ENCODE measurements at regions not wholly inside any gene's neighbourhood (a gene's known extent, or its start where the extent isn't known, plus 50 kb on each side); places are given as distances from the start of the nearest gene placed in this dataset.

- Histone ChIP-seq H2AFZ (ENCODE audit: low read depth, low read length, poor library complexity, severe bottlenecking) (no peak overlapping the region), H3K27ac (ENCODE audit: low read depth, low read length) (no peak overlapping the region), H3K36me3 (ENCODE audit: control insufficient read depth in 1 of 2, insufficient read depth in 2 of 2, low read length in 2 of 2) (no peaks in the 10 kb centered on the region), H3K79me2 (ENCODE audit: insufficient read depth, low read length) (no peaks in the 10 kb centered on the region), H3K27me3 (ENCODE audit: insufficient read depth, low read length) (no peaks in the 10 kb centered on the region), H3K9ac (ENCODE audit: low read length) (no peak overlapping the region), H3K9me2 (ENCODE audit: insufficient read depth) (no peaks in the 10 kb centered on the region), H3K4me3 (replicated peaks in 1 of 2; ENCODE audit: low read depth in 1 of 2, low read length in 2 of 2) (no peak overlapping the region), H3K4me1 (ENCODE audit: control insufficient read depth in 1 of 2, insufficient read depth in 2 of 2, low read length in 2 of 2) (0 out of 4 replicates have a peak, but pooled peaks cover 0 to 4% of the 10 kb centered on the region in 2 experiments), H4K20me1 (ENCODE audit: insufficient read depth) (no peaks in the 10 kb centered on the region), H3K4me2 (ENCODE audit: low read length) (no peak overlapping the region; the same call in 1 of the 2 replicates), H3K9me3 (ENCODE audit: control insufficient read depth in 1 of 2, insufficient read depth in 1 of 2, low read depth in 1 of 2, low read length in 2 of 2) (no peaks in the 10 kb centered on the region)
- no TSS peak for BruUV-seq (replicated peaks)
- ChIA-PET RAD21 (ENCODE audit: low non-redundant PET in 1 of 2, low total read pairs in 2 of 2, uncharacterized antibody in 2 of 2, unreplicated experiment in 2 of 2) (no interaction called here), CTCF (no interaction called here), POLR2A (no interaction called here)
- intact Hi-C loops (cut with micrococcal nuclease), result no loop called here
- ATAC-seq (no peak), DNase-seq (ENCODE audit: low read depth, low spot score) (no peak)
- TF ChIP-seq EZH2phosphoT487 (IDR thresholded peaks at IDR 0.05; ENCODE audit: borderline replicate concordance) (no peak), SRF (IDR thresholded peaks at IDR 0.05; ENCODE audit: low read depth) (no peak), EZH2 (IDR thresholded peaks at IDR 0.05) (no peak), POLR2A (IDR thresholded peaks at IDR 0.05; ENCODE audit: borderline replicate concordance, extremely low read depth, insufficient read depth, insufficient read length) (no peak)
These were observed 107.0 kb downstream of the CT47B1 start for GRCh38 chrX:120768681-120769080.

- DNase-seq (ENCODE audit: low read depth, low spot score) (no peak), ATAC-seq (no peak)
- RAD21 ChIA-PET (ENCODE audit: low non-redundant PET in 1 of 2, low total read pairs in 2 of 2, uncharacterized antibody in 2 of 2, unreplicated experiment in 2 of 2), result no interaction called here
- H4K20me1 ChIP-seq (ENCODE audit: insufficient read depth), result no peaks in the 10 kb centered on the region
- no peak overlapping the region for H3K4me2 ChIP-seq (ENCODE audit: low read length)
- BruUV-seq (replicated peaks), result no TSS peak
- no peak overlapping the region for H2AFZ ChIP-seq (ENCODE audit: low read depth, low read length, poor library complexity, severe bottlenecking)
- no peaks in the 10 kb centered on the region for H3K79me2 ChIP-seq (ENCODE audit: insufficient read depth, low read length)
- H3K27me3 ChIP-seq (ENCODE audit: insufficient read depth, low read length), result no peaks in the 10 kb centered on the region
- POLR2A ChIA-PET, result no interaction called here
- H3K9ac ChIP-seq (ENCODE audit: low read length), result no peak overlapping the region
- intact Hi-C loops (cut with micrococcal nuclease), result no loop called here
- no peaks in the 10 kb centered on the region for H3K9me2 ChIP-seq (ENCODE audit: insufficient read depth)
- no peak overlapping the region for H3K27ac ChIP-seq (ENCODE audit: low read depth, low read length)
- CTCF ChIA-PET, result no interaction called here
- H3K4me1 ChIP-seq (ENCODE audit: control insufficient read depth in 1 of 2, insufficient read depth in 2 of 2, low read length in 2 of 2), result 0 out of 4 replicates have a peak, but pooled peaks cover 0 to 4% of the 10 kb centered on the region in 2 experiments
- H3K36me3 ChIP-seq (ENCODE audit: control insufficient read depth in 1 of 2, insufficient read depth in 2 of 2, low read length in 2 of 2), result no peaks in the 10 kb centered on the region
- no peaks in the 10 kb centered on the region for H3K9me3 ChIP-seq (ENCODE audit: control insufficient read depth in 1 of 2, insufficient read depth in 1 of 2, low read depth in 1 of 2, low read length in 2 of 2)
- H3K4me3 ChIP-seq (replicated peaks in 1 of 2; ENCODE audit: low read depth in 1 of 2, low read length in 2 of 2), result no peak overlapping the region
- no peak for TF ChIP-seq POLR2A (IDR thresholded peaks at IDR 0.05; ENCODE audit: borderline replicate concordance, extremely low read depth, insufficient read depth, insufficient read length)
- no peak for TF ChIP-seq JUND (IDR thresholded peaks at IDR 0.05)
- TF ChIP-seq FOSL1 (IDR thresholded peaks at IDR 0.05; ENCODE audit: low read depth), result no peak
- no peak for TF ChIP-seq YY1 (IDR thresholded peaks at IDR 0.05; ENCODE audit: extremely low read depth, insufficient replicate concordance, low read depth, low read length)
- TF ChIP-seq, protein P1, sequence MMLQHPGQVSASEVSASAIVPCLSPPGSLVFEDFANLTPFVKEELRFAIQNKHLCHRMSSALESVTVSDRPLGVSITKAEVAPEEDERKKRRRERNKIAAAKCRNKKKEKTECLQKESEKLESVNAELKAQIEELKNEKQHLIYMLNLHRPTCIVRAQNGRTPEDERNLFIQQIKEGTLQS (IDR thresholded peaks at IDR 0.05), result no peak
- TF ChIP-seq, protein P2, sequence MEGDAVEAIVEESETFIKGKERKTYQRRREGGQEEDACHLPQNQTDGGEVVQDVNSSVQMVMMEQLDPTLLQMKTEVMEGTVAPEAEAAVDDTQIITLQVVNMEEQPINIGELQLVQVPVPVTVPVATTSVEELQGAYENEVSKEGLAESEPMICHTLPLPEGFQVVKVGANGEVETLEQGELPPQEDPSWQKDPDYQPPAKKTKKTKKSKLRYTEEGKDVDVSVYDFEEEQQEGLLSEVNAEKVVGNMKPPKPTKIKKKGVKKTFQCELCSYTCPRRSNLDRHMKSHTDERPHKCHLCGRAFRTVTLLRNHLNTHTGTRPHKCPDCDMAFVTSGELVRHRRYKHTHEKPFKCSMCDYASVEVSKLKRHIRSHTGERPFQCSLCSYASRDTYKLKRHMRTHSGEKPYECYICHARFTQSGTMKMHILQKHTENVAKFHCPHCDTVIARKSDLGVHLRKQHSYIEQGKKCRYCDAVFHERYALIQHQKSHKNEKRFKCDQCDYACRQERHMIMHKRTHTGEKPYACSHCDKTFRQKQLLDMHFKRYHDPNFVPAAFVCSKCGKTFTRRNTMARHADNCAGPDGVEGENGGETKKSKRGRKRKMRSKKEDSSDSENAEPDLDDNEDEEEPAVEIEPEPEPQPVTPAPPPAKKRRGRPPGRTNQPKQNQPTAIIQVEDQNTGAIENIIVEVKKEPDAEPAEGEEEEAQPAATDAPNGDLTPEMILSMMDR (IDR thresholded peaks at IDR 0.05 in 2 of 3, conservative IDR thresholded peaks at IDR 0.05 in 1 of 3; ENCODE audit: borderline replicate concordance in 1 of 3, insufficient read depth in 1 of 3, low read depth in 2 of 3, low read length in 2 of 3), result no peak
- TF ChIP-seq POLR2AphosphoS5 (IDR thresholded peaks at IDR 0.05; ENCODE audit: low read depth, low read length), result no peak
- TF ChIP-seq ZBTB33 (IDR thresholded peaks at IDR 0.05; ENCODE audit: extremely low read depth, insufficient replicate concordance, low read length), result no peak
- no peak for TF ChIP-seq CEBPB (IDR thresholded peaks at IDR 0.05; ENCODE audit: low read depth)
- no peak for TF ChIP-seq EZH2 (IDR thresholded peaks at IDR 0.05)
- TF ChIP-seq ZFX (IDR thresholded peaks at IDR 0.05), result no peak
- no peak for TF ChIP-seq RAD21 (IDR thresholded peaks at IDR 0.05; ENCODE audit: low read depth)
- no peak for TF ChIP-seq SIN3A (IDR thresholded peaks at IDR 0.05; ENCODE audit: low read depth)
These were observed 107.4 kb downstream of the CT47B1 start for GRCh38 chrX:120768254-120768653.

Measured in HCT116 (cell line).